Loucy (cell line): ENCODE measurements at regions not wholly inside any gene's neighbourhood (a gene's known extent, or its start where the extent isn't known, plus 50 kb on each side); places are given as distances from the start of the nearest gene placed in this dataset.

Experiments
- H2AFZ ChIP-seq: fragments of 200-600 bp; sonication (generic); 2 replicates; pipeline ENCODE4 v1.6.0; 2016; ENCODE audit warnings: antibody characterized with exemption, mild to moderate bottlenecking, low read length, moderate library complexity
- H3F3A ChIP-seq: fragments of 200-600 bp; 2 replicates; pipeline ENCODE4 v1.6.0; 2016; ENCODE audit warnings: antibody characterized with exemption, low read depth, mild to moderate bottlenecking
- H3K27me3 ChIP-seq: fragments of 200-600 bp; sonication (generic); 2 replicates; pipeline ENCODE4 v1.6.1; 2014; ENCODE audit warnings: low read length, mild to moderate bottlenecking; ENCODE audit not compliant: insufficient read depth, poor library complexity, severe bottlenecking
- H3K36me3 ChIP-seq: fragments of 200-600 bp; sonication (generic); 2 replicates; pipeline ENCODE4 v1.6.1; 2016; ENCODE audit warnings: low read length; ENCODE audit not compliant: insufficient read depth
- H3K4me1 ChIP-seq: fragments of 200-600 bp; sonication (generic); 2 replicates; pipeline ENCODE4 v1.5.1; 2014; ENCODE audit warnings: low read length, mild to moderate bottlenecking; ENCODE audit not compliant: insufficient read depth, poor library complexity, severe bottlenecking
- H3K4me2 ChIP-seq: fragments of 200-600 bp; sonication (generic); 2 replicates; pipeline ENCODE4 v1.6.0; 2014; ENCODE audit warnings: antibody characterized with exemption, low read length, low read depth, mild to moderate bottlenecking; ENCODE audit not compliant: poor library complexity, severe bottlenecking
- H3K4me3 ChIP-seq: fragments of 200-600 bp; sonication (generic); 2 replicates; pipeline ENCODE4 v1.5.1; 2014; ENCODE audit warnings: low read length, mild to moderate bottlenecking, mixed read lengths; ENCODE audit not compliant: poor library complexity, severe bottlenecking
- H3K79me2 ChIP-seq: fragments of 200-600 bp; sonication (generic); 2 replicates; pipeline ENCODE4 v1.6.1; 2014; ENCODE audit warnings: low read length; ENCODE audit not compliant: insufficient read depth
- H3K9ac ChIP-seq: fragments of 200-600 bp; sonication (generic); 2 replicates; pipeline ENCODE4 v1.6.0; 2014; ENCODE audit warnings: mild to moderate bottlenecking, low read depth, low read length, moderate library complexity; ENCODE audit not compliant: poor library complexity, severe bottlenecking
- H3K9me2 ChIP-seq: fragments of 200-600 bp; sonication (generic); replicated peaks from 2 replicates; pipeline ENCODE4 v1.6.1; 2016; ENCODE audit warnings: low read depth, low read length, mixed read lengths
- H3K9me3 ChIP-seq: fragments of 200-600 bp; sonication (generic); 2 replicates; pipeline ENCODE4 v1.6.1; 2014; ENCODE audit warnings: mild to moderate bottlenecking, antibody characterized with exemption, low read length, low read depth; ENCODE audit not compliant: insufficient read depth
- H4K20me1 ChIP-seq: fragments of 200-600 bp; sonication (generic); 2 replicates; pipeline ENCODE4 v1.6.0; 2014; ENCODE audit warnings: antibody characterized with exemption, low read length, mild to moderate bottlenecking; ENCODE audit not compliant: insufficient read depth, poor library complexity, severe bottlenecking
- CTCF ChIP-seq: fragments of 200-600 bp; sonication (generic); conservative IDR thresholded peaks from 2 replicates; pipeline ENCODE4 v1.5.1; 2014; ENCODE audit warnings: mild to moderate bottlenecking, antibody characterized with exemption, low read length
- EZH2phosphoT487 ChIP-seq: fragments of 200-600 bp; IDR thresholded peaks from 2 replicates; pipeline ENCODE4 v1.6.1; 2018; ENCODE audit warnings: antibody characterized with exemption, mild to moderate bottlenecking, moderate library complexity, borderline replicate concordance

GRCh38 chr12:128138125-128138524 is 128.8 kb upstream of the TMEM132C start:
- Histone ChIP-seq H3K4me3 (no peak overlapping the region), H3F3A (no peaks in the 10 kb centered on the region), H3K79me2 (no peaks in the 10 kb centered on the region), H3K27me3 (no peaks in the 10 kb centered on the region), H2AFZ (no peak overlapping the region), H3K9ac (no peak overlapping the region), H3K4me1 (no peaks in the 10 kb centered on the region), H4K20me1 (no peaks in the 10 kb centered on the region), H3K9me3 (0 out of 2 replicates have a peak, but pooled peaks cover 2% of the 10 kb centered on the region), H3K36me3 (no peaks in the 10 kb centered on the region), H3K4me2 (no peak overlapping the region), H3K9me2 (no peaks in the 10 kb centered on the region)
- TF ChIP-seq EZH2phosphoT487 (no peak), CTCF (no peak)

- Histone ChIP-seq H3F3A (no peaks in the 10 kb centered on the region), H3K9me2 (no peaks in the 10 kb centered on the region), H3K27me3 (no peaks in the 10 kb centered on the region), H3K9me3 (0 out of 2 replicates have a peak, but pooled peaks cover 2% of the 10 kb centered on the region), H3K4me1 (no peaks in the 10 kb centered on the region), H3K9ac (no peak overlapping the region), H4K20me1 (no peaks in the 10 kb centered on the region), H2AFZ (no peak overlapping the region), H3K79me2 (no peaks in the 10 kb centered on the region), H3K4me2 (no peak overlapping the region), H3K36me3 (no peaks in the 10 kb centered on the region), H3K4me3 (no peak overlapping the region)
- no peak for TF ChIP-seq EZH2phosphoT487
- no peak for TF ChIP-seq CTCF
Observed at GRCh38 chr12:128140551-128140950, 126.4 kb upstream of the TMEM132C start.

GRCh38 chr12:128150961-128151360 is 116.0 kb upstream of the TMEM132C start:
- no peaks in the 10 kb centered on the region for H3F3A ChIP-seq
- H3K4me1 ChIP-seq: no peaks in the 10 kb centered on the region
- TF ChIP-seq EZH2phosphoT487 (no peak), CTCF (no peak)
- no peaks in the 10 kb centered on the region for H3K9me3 ChIP-seq
- no peaks in the 10 kb centered on the region for H3K9me2 ChIP-seq
- no peaks in the 10 kb centered on the region for H4K20me1 ChIP-seq
- no peak overlapping the region for H3K4me3 ChIP-seq
- no peaks in the 10 kb centered on the region for H3K36me3 ChIP-seq
- no peak overlapping the region for H2AFZ ChIP-seq
- no peaks in the 10 kb centered on the region for H3K79me2 ChIP-seq
- no peak overlapping the region for H3K9ac ChIP-seq
- H3K27me3 ChIP-seq: no peaks in the 10 kb centered on the region
- H3K4me2 ChIP-seq: no peak overlapping the region
